Thymus (tissue), 11 donors: ENCODE measurements at regions not wholly inside any gene's neighbourhood (a gene's known extent, or its start where the extent isn't known, plus 50 kb on each side); places are given as distances from the start of the nearest gene placed in this dataset.

Source experiments
- DNase-seq, 9 donors: peaks; one replicate each; pipeline ENCODE4 v3.0.0-alpha.2; 2013; ENCODE audit warnings: low spot score in 9 of 9, low read depth in 6 of 9, missing footprints in 1 of 9
- H3K27ac ChIP-seq, 2 donors: one replicate each; pipeline ENCODE4 v1.5.1; 2013; ENCODE audit warnings: control low read depth in 1 of 2, low read depth in 1 of 2, low read length in 1 of 2, mild to moderate bottlenecking in 1 of 2, moderate library complexity in 1 of 2
- H3K27me3 ChIP-seq, 2 donors: one replicate each; pipeline ENCODE4 v1.5.1; 2013; ENCODE audit warnings: low read length in 1 of 2; ENCODE audit not compliant: control insufficient read depth in 2 of 2, insufficient read depth in 1 of 2
- H3K36me3 ChIP-seq, 2 donors: one replicate each; pipeline ENCODE4 v1.5.1; 2013; ENCODE audit warnings: low read length in 1 of 2, mild to moderate bottlenecking in 1 of 2, moderate library complexity in 1 of 2; ENCODE audit not compliant: control insufficient read depth in 2 of 2, insufficient read depth in 2 of 2
- H3K4me1 ChIP-seq, 2 donors: one replicate each; pipeline ENCODE4 v1.5.1; 2013; ENCODE audit warnings: low read length in 2 of 2; ENCODE audit not compliant: control insufficient read depth in 2 of 2, insufficient read depth in 2 of 2
- H3K4me3 ChIP-seq, 2 donors: one replicate each; pipeline ENCODE4 v1.5.1; 2013; ENCODE audit warnings: low read length in 2 of 2, control low read depth in 1 of 2, mild to moderate bottlenecking in 1 of 2
- H3K9me3 ChIP-seq, 2 donors: one replicate each; pipeline ENCODE4 v1.5.1; 2013; ENCODE audit warnings: low read length in 1 of 2, mild to moderate bottlenecking in 1 of 2; ENCODE audit not compliant: control insufficient read depth in 2 of 2, insufficient read depth in 1 of 2
- WGBS: extraction: QIAGEN DNeasy Blood & Tissue Kit; methylation state at CpG from one replicate; pipeline ENCODE4 v1.1.7; 2013; 5-methylcytosine and 5-hydroxymethylcytosine counted together
- donor health status: healthy.

DNA sequence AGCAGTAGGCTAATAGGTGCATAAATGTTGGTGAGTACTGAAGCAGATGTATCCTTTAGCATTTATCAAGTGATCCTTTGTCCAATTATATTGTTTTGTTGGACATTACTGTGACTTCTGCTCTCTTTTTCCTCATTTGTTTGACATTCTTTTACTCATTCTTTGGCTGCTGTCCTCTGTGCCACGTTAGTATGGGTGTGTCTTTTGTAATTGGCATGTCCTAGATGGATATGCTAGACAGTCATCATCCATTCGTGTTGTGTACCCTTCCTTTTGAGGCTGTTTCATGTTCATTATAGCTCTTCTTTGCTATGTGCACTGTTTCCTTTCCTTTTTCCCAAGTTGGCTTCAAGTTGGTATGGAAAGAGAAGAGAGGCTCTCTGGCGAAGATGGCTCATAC is 284.7 kb downstream of the CYP26B1 start:
- Histone ChIP-seq H3K27ac (no peak overlapping the region), H3K36me3 (no peaks in the 10 kb centered on the region), H3K9me3 (no peaks in the 10 kb centered on the region), H3K4me3 (no peak overlapping the region), H3K27me3 (no peaks in the 10 kb centered on the region), H3K4me1 (no peaks in the 10 kb centered on the region)
- 75% methylated on average over 3 of the region's 3 CpGs for WGBS
- DNase-seq, result no peak

DNA sequence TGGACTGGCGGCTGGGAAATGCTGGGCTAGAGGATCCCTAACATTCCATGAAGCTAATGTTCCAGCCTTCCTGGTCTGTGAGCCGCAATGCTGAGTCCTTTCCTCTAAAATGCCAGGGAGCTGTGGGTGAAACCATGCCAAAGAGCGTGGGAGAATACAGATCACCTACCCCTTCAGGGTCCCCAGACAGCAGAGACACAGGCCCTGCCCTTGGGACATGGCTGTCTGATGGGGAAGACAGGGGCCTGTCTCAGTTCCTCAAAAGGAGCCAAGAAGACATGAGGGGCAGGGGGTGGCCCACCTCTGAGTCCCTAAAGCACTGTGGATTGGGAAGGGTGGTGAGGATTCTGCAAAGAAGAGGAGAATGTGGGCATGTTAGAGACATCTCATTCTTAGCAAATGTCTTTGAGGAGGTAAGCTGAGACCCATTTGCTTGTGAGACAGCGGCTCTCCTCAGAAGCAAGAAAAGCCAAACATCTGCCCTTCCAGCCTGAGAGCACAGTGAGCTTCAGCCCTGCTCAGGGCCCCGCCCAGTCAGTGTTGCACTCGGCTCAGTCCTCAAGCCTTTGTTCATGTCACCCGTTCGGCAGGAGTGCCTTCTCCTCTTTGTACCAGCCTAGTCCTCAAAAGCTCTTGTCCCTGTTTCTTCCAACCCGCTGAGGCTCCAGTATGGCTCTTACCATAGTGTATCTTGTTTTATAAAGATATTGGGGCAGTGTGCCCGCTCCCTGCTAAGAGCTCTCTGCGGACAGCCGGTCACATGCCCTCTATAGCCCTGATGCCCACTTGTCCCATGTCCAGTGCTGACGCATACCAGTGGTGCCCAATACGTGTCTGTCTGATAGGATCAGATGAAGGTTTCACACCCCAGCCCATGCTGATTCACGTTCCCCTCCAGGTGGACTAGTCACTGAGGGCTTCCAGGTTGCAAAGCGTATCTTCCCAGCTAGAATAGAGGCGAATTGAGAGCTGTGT is 286.2 kb downstream of the CYP26B1 start:
- Histone ChIP-seq H3K4me3 (no peak overlapping the region), H3K27me3 (no peaks in the 10 kb centered on the region), H3K4me1 (no peaks in the 10 kb centered on the region), H3K36me3 (no peaks in the 10 kb centered on the region), H3K9me3 (no peaks in the 10 kb centered on the region), H3K27ac (no peak overlapping the region)
- WGBS, result 89% methylated on average over 17 of the region's 17 CpGs
- no peak for DNase-seq

DNA sequence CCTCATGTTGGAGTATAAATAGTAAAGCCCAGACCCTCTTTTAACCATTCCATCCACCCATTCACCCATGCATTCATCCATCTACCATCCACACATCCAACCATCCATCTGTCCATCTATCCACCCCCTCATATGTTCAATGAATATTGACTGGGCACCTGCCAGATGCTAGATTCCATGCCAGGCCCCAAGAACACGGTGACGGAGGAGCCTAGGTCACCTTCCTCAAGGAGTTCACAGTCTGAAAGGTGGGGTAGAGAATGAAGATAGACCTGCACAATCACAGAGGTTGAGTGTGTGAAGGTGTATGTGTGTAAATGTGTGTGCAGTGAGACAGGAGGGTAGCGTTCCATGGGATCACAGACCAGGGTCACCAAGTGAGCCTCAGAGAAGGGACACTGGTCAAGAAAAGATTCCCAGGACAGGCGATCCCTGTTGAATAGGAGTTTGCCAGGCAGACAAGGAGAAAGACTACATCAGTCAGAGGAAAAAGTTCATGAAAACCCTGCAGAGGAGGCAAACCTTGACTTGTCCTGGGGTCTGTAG is 287.2 kb downstream of the CYP26B1 start:
- Histone ChIP-seq H3K27me3 (no peaks in the 10 kb centered on the region), H3K36me3 (no peaks in the 10 kb centered on the region), H3K4me3 (no peak overlapping the region), H3K27ac (no peak overlapping the region), H3K9me3 (no peaks in the 10 kb centered on the region), H3K4me1 (no peaks in the 10 kb centered on the region)
- DNase-seq, result no peak
- 96% methylated on average over 4 of the region's 4 CpGs for WGBS

DNA sequence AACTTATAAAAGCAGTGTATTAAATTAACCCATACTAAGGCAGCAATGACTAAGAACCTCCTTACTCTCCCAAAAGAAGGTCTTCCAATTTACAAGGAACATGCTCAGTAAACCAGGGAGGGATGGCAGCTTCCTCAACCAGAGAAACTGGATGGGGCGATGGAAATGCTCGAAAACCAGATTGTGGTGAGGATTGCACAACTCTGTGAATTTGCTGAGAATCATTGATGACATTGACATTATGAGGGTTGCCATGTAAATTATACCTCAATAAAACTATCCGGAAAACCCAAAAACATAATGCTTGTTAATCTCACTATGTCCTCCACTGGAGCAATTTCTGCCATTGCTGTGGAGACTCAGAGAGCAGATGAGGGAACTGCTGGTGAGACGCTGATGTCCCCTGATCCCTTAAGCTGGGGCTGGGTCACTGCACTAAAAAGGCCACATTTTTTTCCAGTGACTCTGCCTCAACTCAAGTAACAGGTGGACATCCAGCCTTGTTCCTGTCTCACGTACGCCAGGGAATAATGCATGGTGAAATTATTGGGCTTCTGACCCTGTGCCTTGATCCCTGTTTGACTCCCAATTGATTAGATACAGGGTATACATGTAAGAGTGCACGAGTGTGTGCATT is 288.3 kb downstream of the CYP26B1 start:
- H3K27ac ChIP-seq, result no peak overlapping the region
- 94% methylated on average over 7 of the region's 7 CpGs for WGBS
- no peaks in the 10 kb centered on the region for H3K4me1 ChIP-seq
- DNase-seq, result no peak
- H3K36me3 ChIP-seq, result no peaks in the 10 kb centered on the region
- H3K4me3 ChIP-seq, result no peak overlapping the region
- H3K27me3 ChIP-seq, result no peaks in the 10 kb centered on the region
- H3K9me3 ChIP-seq, result no peaks in the 10 kb centered on the region

DNA sequence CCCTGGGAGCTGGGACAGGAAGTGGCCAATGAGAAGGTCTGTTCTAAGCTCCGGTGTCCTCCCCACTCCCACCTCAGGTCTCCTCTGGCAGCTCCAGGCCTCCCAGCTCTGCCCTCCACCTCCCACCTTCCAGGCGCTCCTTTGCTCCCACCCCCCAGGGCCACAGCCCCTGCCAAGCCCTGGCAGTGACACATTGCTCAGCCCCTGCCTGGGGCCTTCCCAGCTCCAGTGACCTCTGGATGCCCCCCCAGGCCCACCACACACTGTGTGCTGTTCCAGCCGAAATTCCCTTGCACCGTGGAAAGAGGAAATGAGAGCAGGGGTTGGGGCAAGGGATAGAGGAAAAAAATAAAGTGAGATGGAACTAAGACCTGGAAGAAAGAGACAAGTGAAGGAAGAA is 289.6 kb downstream of the CYP26B1 start:
- Histone ChIP-seq H3K9me3 (no peaks in the 10 kb centered on the region), H3K36me3 (no peaks in the 10 kb centered on the region), H3K27ac (no peak overlapping the region), H3K27me3 (no peaks in the 10 kb centered on the region), H3K4me1 (no peaks in the 10 kb centered on the region), H3K4me3 (no peak overlapping the region)
- 68% methylated on average over 4 of the region's 4 CpGs for WGBS
- DNase-seq, result no peak

DNA sequence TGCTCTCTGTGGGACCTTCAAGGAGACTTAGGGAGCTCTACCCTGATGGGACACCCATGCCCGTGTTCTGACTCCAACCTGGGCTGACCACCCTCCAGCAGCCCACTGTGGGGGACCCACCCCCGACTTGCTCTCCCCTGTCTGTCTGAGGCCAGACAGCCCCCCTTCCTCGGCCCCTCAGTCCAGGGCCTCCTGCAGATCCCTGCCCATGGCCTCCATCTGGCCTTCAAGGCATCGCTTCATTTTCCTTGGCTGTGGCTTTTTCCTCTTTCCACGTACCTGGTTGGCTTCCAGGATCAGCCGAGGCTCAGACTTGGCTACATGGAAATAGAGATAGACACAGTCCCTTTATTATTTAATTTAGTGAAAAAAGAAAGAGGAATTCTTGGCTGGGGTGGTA is 290.0 kb downstream of the CYP26B1 start:
- 93% methylated on average over 6 of the region's 6 CpGs for WGBS
- H3K9me3 ChIP-seq, result no peaks in the 10 kb centered on the region
- peaks cover 0 to 3% of the 10 kb centered on the region in 2 donors for H3K27me3 ChIP-seq
- H3K27ac ChIP-seq, result no peak overlapping the region
- no peaks in the 10 kb centered on the region for H3K4me1 ChIP-seq
- H3K4me3 ChIP-seq, result no peak overlapping the region
- no peak for DNase-seq
- no peaks in the 10 kb centered on the region for H3K36me3 ChIP-seq

DNA sequence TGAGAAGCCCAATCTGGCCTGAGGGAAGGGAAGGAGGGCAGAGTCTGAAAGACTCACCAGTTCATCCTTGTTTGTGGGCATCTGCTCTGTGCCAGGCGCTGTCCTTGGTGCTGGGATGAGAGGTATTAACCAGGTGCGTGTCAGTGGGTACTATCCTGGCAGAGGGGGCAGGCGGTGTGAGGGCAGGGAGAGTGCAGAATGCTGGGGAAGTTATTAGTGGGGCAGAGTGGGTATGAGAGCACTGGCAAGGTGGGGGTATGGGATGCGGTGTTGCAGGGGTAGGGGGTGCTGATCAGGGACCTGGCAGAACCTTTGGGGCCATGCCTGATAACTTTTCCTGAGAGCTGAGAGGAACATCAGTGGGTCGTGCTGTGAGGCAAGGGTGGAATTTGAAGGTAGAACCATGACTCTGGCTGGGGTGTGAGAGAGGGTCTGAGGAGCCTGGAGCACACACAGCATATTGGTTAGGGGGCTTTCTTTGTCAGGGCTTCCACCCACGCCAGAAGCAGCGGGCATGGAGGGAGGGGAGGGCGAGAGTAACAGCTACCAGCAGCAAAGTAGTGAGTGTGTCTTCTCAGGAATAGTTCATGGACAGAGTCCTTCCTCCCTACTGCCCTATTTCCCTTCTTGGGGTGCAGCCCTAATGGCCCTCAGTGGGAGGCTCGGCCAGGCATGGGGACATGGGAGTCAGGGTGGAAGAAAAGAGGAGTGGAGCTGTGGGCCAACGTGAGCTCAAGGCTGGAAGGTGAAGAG is 290.7 kb downstream of the CYP26B1 start:
- Histone ChIP-seq H3K4me1 (no peaks in the 10 kb centered on the region), H3K9me3 (no peaks in the 10 kb centered on the region), H3K4me3 (no peak overlapping the region), H3K27me3 (peaks cover 0 to 10% of the 10 kb centered on the region in 2 donors), H3K27ac (no peak overlapping the region), H3K36me3 (no peaks in the 10 kb centered on the region)
- WGBS, result 84% methylated on average over 10 of the region's 10 CpGs
- DNase-seq, result no peak

DNA sequence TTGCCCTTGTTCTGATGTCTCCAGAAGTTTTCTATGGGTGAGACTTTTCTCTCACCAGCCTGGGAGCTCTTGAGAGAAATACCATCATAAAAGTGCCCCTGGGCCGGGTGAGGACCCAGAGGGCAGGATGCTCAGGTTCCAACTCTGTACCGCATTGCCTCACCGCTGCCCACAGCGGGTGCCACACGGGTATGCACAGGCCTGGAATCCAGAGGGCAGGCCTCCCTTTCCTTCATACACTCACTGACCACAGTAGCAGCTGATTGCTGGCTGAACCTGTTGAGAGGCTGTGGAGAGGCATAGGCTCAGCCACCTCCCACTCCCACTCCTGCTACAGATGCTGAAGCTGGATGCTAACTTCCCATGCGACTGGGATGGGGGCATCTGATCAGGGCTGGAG is 293.8 kb downstream of the CYP26B1 start:
- Histone ChIP-seq H3K27ac (no peak overlapping the region), H3K27me3 (peaks cover 0 to 14% of the 10 kb centered on the region in 2 donors), H3K36me3 (no peaks in the 10 kb centered on the region), H3K4me1 (no peaks in the 10 kb centered on the region), H3K9me3 (no peaks in the 10 kb centered on the region), H3K4me3 (no peak overlapping the region)
- no peak for DNase-seq
- WGBS, result 95% methylated on average over 6 of the region's 6 CpGs
